Upper lobe of left lung (tissue), 6 donors: ENCODE measurements at regions not wholly inside any gene's neighbourhood (a gene's known extent, or its start where the extent isn't known, plus 50 kb on each side); places are given as distances from the start of the nearest gene placed in this dataset.

Experiments
- ATAC-seq, 2 donors: fragments of 200-7000 bp; cut with Tn5 transposase; one replicate each; pipeline ENCODE4 v1.9.1; 2022; ENCODE audit warnings: mild to moderate bottlenecking in 2 of 2, moderate library complexity in 2 of 2; ENCODE audit not compliant: low FRiP score in 2 of 2
- DNase-seq, 2 donors: peaks; one replicate each; pipeline ENCODE4 v3.0.0-alpha.2; 2019 to 2020
- H3K27ac ChIP-seq, 4 donors: fragments of 200-600 bp; sonication (generic); one replicate each; pipeline ENCODE4 v1.5.1; 2016 to 2019
- H3K27me3 ChIP-seq, 4 donors: fragments of 200-600 bp; sonication (generic); one replicate each; pipeline ENCODE4 v1.5.1; 2017 to 2019
- H3K36me3 ChIP-seq, 4 donors: fragments of 200-600 bp; sonication (generic); one replicate each; pipeline ENCODE4 v1.5.1; 2016 to 2019
- H3K4me1 ChIP-seq, 4 donors: fragments of 200-600 bp; sonication (generic); one replicate each; pipeline ENCODE4 v1.5.1; 2018 to 2019
- H3K4me3 ChIP-seq, 4 donors: fragments of 200-600 bp; sonication (generic); one replicate each; pipeline ENCODE4 v1.5.1; 2017 to 2019; ENCODE audit warnings: mild to moderate bottlenecking in 2 of 4, moderate library complexity in 1 of 4
- H3K9me3 ChIP-seq, 4 donors: fragments of 200-600 bp; sonication (generic); one replicate each; pipeline ENCODE4 v1.5.1; 2018 to 2019
- CTCF ChIP-seq, 6 experiments: fragments of 450-650 bp in 4 of 6; fragments of 200-600 bp in 2 of 6; sonication (generic) in 2 of 6; IDR thresholded peaks; one replicate each; pipeline ENCODE4 v1.5.1; 2016 to 2019; ENCODE audit warnings: antibody characterized with exemption in 6 of 6
- EP300 ChIP-seq, 4 donors: sonication (generic); formaldehyde crosslinking; IDR thresholded peaks; one replicate each; pipeline ENCODE4 v1.5.1; 2017; ENCODE audit warnings: antibody characterized with exemption in 4 of 4, control low read depth in 2 of 4
- POLR2A ChIP-seq, 4 donors: fragments of 450-650 bp; IDR thresholded peaks; one replicate each; pipeline ENCODE4 v1.5.1; 2016 to 2017; ENCODE audit warnings: antibody characterized with exemption in 4 of 4, mild to moderate bottlenecking in 2 of 4
- POLR2AphosphoS5 ChIP-seq, 2 donors: sonication (generic); formaldehyde crosslinking; IDR thresholded peaks; one replicate each; pipeline ENCODE4 v1.5.1; 2017; ENCODE audit warnings: antibody characterized with exemption in 2 of 2
- WGBS, 2 donors: methylation state at CpG; one replicate each; pipeline ENCODE4 v1.1.5; 2017 to 2018; 5-methylcytosine and 5-hydroxymethylcytosine counted together
- donor health status: DM: no; HTN: no; CAD: no; lungs with moderate emphysema.
- donor health status: DM: no; HTN: yes; CAD: no; lungs with severe emphysema.

DNA sequence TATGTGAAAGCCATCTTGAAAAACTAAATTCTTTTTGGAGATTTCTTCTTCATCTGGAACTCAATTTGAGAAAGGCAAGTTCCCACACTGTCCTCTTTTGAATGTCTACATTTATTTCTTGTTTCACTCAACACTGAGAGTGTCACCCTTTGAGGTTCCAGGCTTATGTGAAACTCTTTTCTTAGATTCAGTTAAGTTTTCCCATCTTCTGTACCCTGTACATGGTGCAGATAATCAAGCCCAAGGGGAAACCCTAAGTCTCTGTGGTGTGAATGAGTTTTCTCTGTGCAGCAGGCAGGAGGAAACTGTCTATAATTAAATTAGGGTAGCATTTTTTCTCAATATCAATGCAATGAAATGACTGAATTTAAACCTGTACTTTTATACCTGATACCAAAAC, 72.3 kb upstream of the PRLR start:
- DNase-seq (no peak), ATAC-seq (no peak)
- Histone ChIP-seq H3K9me3 (no peaks in the 10 kb centered on the region), H3K36me3 (no peaks in the 10 kb centered on the region), H3K27me3 (no peaks in the 10 kb centered on the region), H3K4me1 (no peaks in the 10 kb centered on the region), H3K27ac (no peak overlapping the region), H3K4me3 (no peak overlapping the region)
- no peak for TF ChIP-seq CTCF (IDR thresholded peaks at IDR 0.05)
- TF ChIP-seq POLR2AphosphoS5 (IDR thresholded peaks at IDR 0.05), result no peak
- no peak for TF ChIP-seq POLR2A (IDR thresholded peaks at IDR 0.05)
- TF ChIP-seq EP300 (IDR thresholded peaks at IDR 0.05), result no peak

DNA sequence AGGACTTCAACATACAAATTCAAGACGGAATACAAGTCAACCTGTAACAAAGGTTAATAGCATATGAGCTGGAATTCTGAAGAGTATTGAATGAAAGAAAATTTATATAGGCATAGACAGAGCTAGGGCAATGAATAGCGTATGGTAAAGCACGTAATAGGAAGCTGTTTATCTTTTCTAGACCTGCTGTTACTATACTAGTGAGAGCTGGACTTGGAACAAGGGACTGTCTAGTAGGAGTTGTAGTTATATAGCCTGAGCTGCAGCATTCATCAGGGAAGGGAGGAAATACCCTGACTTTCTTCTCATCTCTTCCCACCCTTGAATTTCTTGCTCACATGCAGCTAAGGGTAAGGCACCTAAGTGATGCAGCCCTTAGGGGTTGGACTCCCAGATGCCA, 67.5 kb upstream of the PRLR start:
- no peak overlapping the region for H3K4me3 ChIP-seq
- no peak for DNase-seq
- H3K9me3 ChIP-seq, result no peaks in the 10 kb centered on the region
- WGBS, 2 donors, result 87 to 92% methylated on average over 3 of the region's 3 CpGs
- TF ChIP-seq POLR2AphosphoS5 (IDR thresholded peaks at IDR 0.05), result no peak
- TF ChIP-seq POLR2A (IDR thresholded peaks at IDR 0.05), result no peak
- H3K27me3 ChIP-seq, result no peaks in the 10 kb centered on the region
- no peak for ATAC-seq
- no peaks in the 10 kb centered on the region for H3K36me3 ChIP-seq
- no peaks in the 10 kb centered on the region for H3K4me1 ChIP-seq
- no peak overlapping the region for H3K27ac ChIP-seq

DNA sequence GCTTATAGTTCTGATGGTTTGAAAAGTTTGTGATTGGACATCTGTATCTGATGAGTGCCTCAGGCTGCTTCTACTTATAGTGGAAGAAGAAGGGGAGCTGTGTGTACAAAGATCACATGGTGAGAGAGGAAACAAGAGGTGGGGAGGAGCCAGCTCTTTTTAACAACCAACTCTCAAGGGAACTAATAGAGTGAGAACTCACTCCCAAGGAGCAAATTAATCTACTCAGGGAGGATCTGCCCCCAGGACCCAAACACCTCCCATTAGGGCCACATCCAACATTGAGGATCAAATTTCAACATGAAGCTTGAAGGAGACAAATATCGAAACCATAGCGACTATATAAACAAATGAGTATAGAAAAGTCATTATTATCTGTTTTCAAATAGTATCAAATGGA, 64.7 kb upstream of the PRLR start:
- Histone ChIP-seq H3K27me3 (no peaks in the 10 kb centered on the region), H3K36me3 (no peaks in the 10 kb centered on the region), H3K9me3 (no peaks in the 10 kb centered on the region), H3K4me1 (no peaks in the 10 kb centered on the region), H3K4me3 (no peak overlapping the region), H3K27ac (no peak overlapping the region)
- DNase-seq, result no peak
- no peak for ATAC-seq
- WGBS, 2 donors, result 68 to 79% methylated on average over 2 of the region's 2 CpGs
- TF ChIP-seq CTCF (IDR thresholded peaks at IDR 0.05), result no peak
- no peak for TF ChIP-seq POLR2A (IDR thresholded peaks at IDR 0.05)
- TF ChIP-seq EP300 (IDR thresholded peaks at IDR 0.05), result no peak
- no peak for TF ChIP-seq POLR2AphosphoS5 (IDR thresholded peaks at IDR 0.05)

- no peak overlapping the region for H3K4me3 ChIP-seq
- no peaks in the 10 kb centered on the region for H3K27me3 ChIP-seq
- 77 to 79% methylated on average over 6 of the region's 6 CpGs for WGBS, 2 donors
- no peaks in the 10 kb centered on the region for H3K36me3 ChIP-seq
- no peak for ATAC-seq
- DNase-seq, result no peak
- H3K9me3 ChIP-seq, result no peaks in the 10 kb centered on the region
- H3K27ac ChIP-seq, result no peak overlapping the region
- no peak for TF ChIP-seq POLR2A (IDR thresholded peaks at IDR 0.05)
- TF ChIP-seq EP300 (IDR thresholded peaks at IDR 0.05), result no peak
- no peak for TF ChIP-seq CTCF (IDR thresholded peaks at IDR 0.05)
- TF ChIP-seq POLR2AphosphoS5 (IDR thresholded peaks at IDR 0.05), result no peak
- no peaks in the 10 kb centered on the region for H3K4me1 ChIP-seq
Observed at GRCh38 chr5:35294017-35294416, 63.7 kb upstream of the PRLR start.

DNA sequence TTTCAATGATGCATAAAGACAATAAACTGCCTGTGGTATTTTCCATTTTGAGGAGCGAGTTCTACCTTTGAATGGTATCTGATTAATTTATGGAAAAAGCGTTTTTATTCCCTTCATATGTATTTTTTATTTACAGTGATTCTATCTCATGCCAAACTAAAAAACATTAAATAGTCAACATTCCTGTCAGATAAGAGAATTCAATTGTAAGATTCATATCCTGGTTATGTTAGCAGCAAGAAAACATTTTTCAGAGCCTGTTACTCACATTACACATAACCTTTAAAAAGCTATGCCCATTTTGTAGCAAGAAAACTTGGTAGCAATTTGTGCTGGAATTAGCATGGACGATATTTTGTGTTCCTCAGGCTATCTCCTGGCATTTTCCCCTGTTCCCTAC, 55.1 kb upstream of the PRLR start:
- no peak overlapping the region for H3K27ac ChIP-seq
- H3K27me3 ChIP-seq, result no peaks in the 10 kb centered on the region
- DNase-seq, result no peak
- H3K4me3 ChIP-seq, result no peak overlapping the region
- 76 to 80% methylated on average over 3 of the region's 3 CpGs for WGBS, 2 donors
- no peak for ATAC-seq
- no peaks in the 10 kb centered on the region for H3K4me1 ChIP-seq
- H3K9me3 ChIP-seq, result no peaks in the 10 kb centered on the region
- TF ChIP-seq CTCF (IDR thresholded peaks at IDR 0.05), result no peak
- TF ChIP-seq POLR2AphosphoS5 (IDR thresholded peaks at IDR 0.05), result no peak
- no peak for TF ChIP-seq POLR2A (IDR thresholded peaks at IDR 0.05)
- no peak for TF ChIP-seq EP300 (IDR thresholded peaks at IDR 0.05)
- H3K36me3 ChIP-seq, result no peaks in the 10 kb centered on the region
